ENCODE measurements at regions not wholly inside any gene's neighbourhood (a gene's known extent, or its start where the extent isn't known, plus 50 kb on each side); places are given as distances from the start of the nearest gene placed in this dataset.
"Not testable (repeated sequence)": the region's sequence is repeated elsewhere in the genome, so short reads cannot be mapped to it uniquely, and the experiment has no call there.

GRCh38 chr11:94235772-94236171 lies 68.6 kb upstream of the IZUMO1R start:
- not testable (repeated sequence) for H3K4me3 ChIP-seq (ENCODE audit: low read depth in 1 of 3, low read length in 3 of 3); DNase-seq; H3K27me3 ChIP-seq (ENCODE audit: control insufficient read depth in 3 of 3, insufficient read depth in 3 of 3, low read length in 3 of 3); H3K36me3 ChIP-seq (ENCODE audit: control insufficient read depth in 3 of 3, insufficient read depth in 2 of 3, low read depth in 1 of 3, low read length in 3 of 3); H3K9me3 ChIP-seq (ENCODE audit: control insufficient read depth in 2 of 2, insufficient read depth in 1 of 2, low read depth in 1 of 2, low read length in 1 of 2); H3K27ac ChIP-seq (ENCODE audit: low read depth in 1 of 3, low read length in 2 of 3); FAIRE-seq; H3K4me1 ChIP-seq (ENCODE audit: control insufficient read depth in 3 of 3, insufficient read depth in 2 of 3, low read depth in 1 of 3, low read length in 2 of 3)
- 50 to 76% (median 69%) methylated on average over 1 of the region's 3 CpGs for WGBS, 3 donors

- H3K9me3 ChIP-seq (ENCODE audit: control insufficient read depth in 2 of 2, insufficient read depth in 1 of 2, low read depth in 1 of 2, low read length in 1 of 2); H3K4me3 ChIP-seq (ENCODE audit: low read depth in 1 of 3, low read length in 3 of 3); FAIRE-seq; H3K4me1 ChIP-seq (ENCODE audit: control insufficient read depth in 3 of 3, insufficient read depth in 2 of 3, low read depth in 1 of 3, low read length in 2 of 3); H3K36me3 ChIP-seq (ENCODE audit: control insufficient read depth in 3 of 3, insufficient read depth in 2 of 3, low read depth in 1 of 3, low read length in 3 of 3); H3K27me3 ChIP-seq (ENCODE audit: control insufficient read depth in 3 of 3, insufficient read depth in 3 of 3, low read length in 3 of 3); H3K27ac ChIP-seq (ENCODE audit: low read depth in 1 of 3, low read length in 2 of 3): not testable (repeated sequence)
- DNase-seq = peak in 1 of 2 donors; percentile 4
- 80 to 90% (median 86%) methylated on average over 3 of the region's 4 CpGs for WGBS, 3 donors
Measured at GRCh38 chr11:94236416-94236815, 68.0 kb upstream of the IZUMO1R start.

GRCh38 chr11:94237447-94238153 lies 66.8 kb upstream of the IZUMO1R start:
- not testable (repeated sequence) for H3K36me3 ChIP-seq (ENCODE audit: control insufficient read depth in 3 of 3, insufficient read depth in 2 of 3, low read depth in 1 of 3, low read length in 3 of 3); H3K4me1 ChIP-seq (ENCODE audit: control insufficient read depth in 3 of 3, insufficient read depth in 2 of 3, low read depth in 1 of 3, low read length in 2 of 3); FAIRE-seq; H3K27ac ChIP-seq (ENCODE audit: low read depth in 1 of 3, low read length in 2 of 3); H3K4me3 ChIP-seq (ENCODE audit: low read depth in 1 of 3, low read length in 3 of 3); H3K9me3 ChIP-seq (ENCODE audit: control insufficient read depth in 2 of 2, insufficient read depth in 1 of 2, low read depth in 1 of 2, low read length in 1 of 2); H3K27me3 ChIP-seq (ENCODE audit: control insufficient read depth in 3 of 3, insufficient read depth in 3 of 3, low read length in 3 of 3)
- DNase-seq = peak in 1 of 2 donors; percentile 2
- 75 to 81% (median 78%) methylated on average over 17 to 18 of the region's 18 CpGs for WGBS, 3 donors

GRCh38 chr11:94238154-94238735 lies 66.1 kb upstream of the IZUMO1R start:
- WGBS, 3 donors = 94 to 95% (median 94%) methylated on average over 23 to 24 of the region's 24 CpGs
- DNase-seq = peak in 1 of 2 donors; percentile 11
- H3K9me3 ChIP-seq (ENCODE audit: control insufficient read depth in 2 of 2, insufficient read depth in 1 of 2, low read depth in 1 of 2, low read length in 1 of 2); H3K36me3 ChIP-seq (ENCODE audit: control insufficient read depth in 3 of 3, insufficient read depth in 2 of 3, low read depth in 1 of 3, low read length in 3 of 3); H3K27ac ChIP-seq (ENCODE audit: low read depth in 1 of 3, low read length in 2 of 3); H3K27me3 ChIP-seq (ENCODE audit: control insufficient read depth in 3 of 3, insufficient read depth in 3 of 3, low read length in 3 of 3); FAIRE-seq; H3K4me3 ChIP-seq (ENCODE audit: low read depth in 1 of 3, low read length in 3 of 3); H3K4me1 ChIP-seq (ENCODE audit: control insufficient read depth in 3 of 3, insufficient read depth in 2 of 3, low read depth in 1 of 3, low read length in 2 of 3): not testable (repeated sequence)

- DNase-seq; H3K36me3 ChIP-seq (ENCODE audit: control insufficient read depth in 3 of 3, insufficient read depth in 2 of 3, low read depth in 1 of 3, low read length in 3 of 3); H3K4me3 ChIP-seq (ENCODE audit: low read depth in 1 of 3, low read length in 3 of 3); FAIRE-seq; H3K27ac ChIP-seq (ENCODE audit: low read depth in 1 of 3, low read length in 2 of 3); H3K9me3 ChIP-seq (ENCODE audit: control insufficient read depth in 2 of 2, insufficient read depth in 1 of 2, low read depth in 1 of 2, low read length in 1 of 2); H3K4me1 ChIP-seq (ENCODE audit: control insufficient read depth in 3 of 3, insufficient read depth in 2 of 3, low read depth in 1 of 3, low read length in 2 of 3); H3K27me3 ChIP-seq (ENCODE audit: control insufficient read depth in 3 of 3, insufficient read depth in 3 of 3, low read length in 3 of 3): not testable (repeated sequence)
Measured at GRCh38 chr11:94238774-94239173, 65.6 kb upstream of the IZUMO1R start.

GRCh38 chr11:94241896-94242295 lies 62.5 kb upstream of the IZUMO1R start:
- Histone ChIP-seq H3K4me1 (ENCODE audit: control insufficient read depth in 3 of 3, insufficient read depth in 2 of 3, low read depth in 1 of 3, low read length in 2 of 3) (no peaks in the 10 kb centered on the region), H3K36me3 (ENCODE audit: control insufficient read depth in 3 of 3, insufficient read depth in 2 of 3, low read depth in 1 of 3, low read length in 3 of 3) (no peaks in the 10 kb centered on the region), H3K27ac (ENCODE audit: low read depth in 1 of 3, low read length in 2 of 3) (no peak overlapping the region), H3K4me3 (ENCODE audit: low read depth in 1 of 3, low read length in 3 of 3) (no peak overlapping the region), H3K27me3 (ENCODE audit: control insufficient read depth in 3 of 3, insufficient read depth in 3 of 3, low read length in 3 of 3) (no peaks in the 10 kb centered on the region), H3K9me3 (ENCODE audit: control insufficient read depth in 2 of 2, insufficient read depth in 1 of 2, low read depth in 1 of 2, low read length in 1 of 2) (peaks cover 0 to 9% of the 10 kb centered on the region in 2 donors)
- no peak for FAIRE-seq
- no peak for DNase-seq
- WGBS, 3 donors = 45 to 63% (median 50%) methylated on average over 2 of the region's 2 CpGs

- no peaks in the 10 kb centered on the region for H3K4me1 ChIP-seq (ENCODE audit: control insufficient read depth in 3 of 3, insufficient read depth in 2 of 3, low read depth in 1 of 3, low read length in 2 of 3)
- WGBS, 3 donors = 44 to 69% (median 65%) methylated on average over 4 of the region's 4 CpGs
- DNase-seq (no peak), FAIRE-seq (no peak)
- H3K27me3 ChIP-seq (ENCODE audit: control insufficient read depth in 3 of 3, insufficient read depth in 3 of 3, low read length in 3 of 3) = no peaks in the 10 kb centered on the region
- peaks cover 0 to 9% of the 10 kb centered on the region in 2 donors for H3K9me3 ChIP-seq (ENCODE audit: control insufficient read depth in 2 of 2, insufficient read depth in 1 of 2, low read depth in 1 of 2, low read length in 1 of 2)
- H3K36me3 ChIP-seq (ENCODE audit: control insufficient read depth in 3 of 3, insufficient read depth in 2 of 3, low read depth in 1 of 3, low read length in 3 of 3) = no peaks in the 10 kb centered on the region
- no peak overlapping the region for H3K4me3 ChIP-seq (ENCODE audit: low read depth in 1 of 3, low read length in 3 of 3)
- H3K27ac ChIP-seq (ENCODE audit: low read depth in 1 of 3, low read length in 2 of 3) = no peak overlapping the region
Measured at GRCh38 chr11:94243571-94244515, 60.5 kb upstream of the IZUMO1R start.

GRCh38 chr11:94245121-94245520 lies 59.3 kb upstream of the IZUMO1R start:
- no peak overlapping the region for H3K4me3 ChIP-seq (ENCODE audit: low read depth in 1 of 3, low read length in 3 of 3)
- FAIRE-seq (no peak), DNase-seq (no peak)
- H3K9me3 ChIP-seq (ENCODE audit: control insufficient read depth in 2 of 2, insufficient read depth in 1 of 2, low read depth in 1 of 2, low read length in 1 of 2) = peaks cover 0 to 9% of the 10 kb centered on the region in 2 donors
- H3K27me3 ChIP-seq (ENCODE audit: control insufficient read depth in 3 of 3, insufficient read depth in 3 of 3, low read length in 3 of 3) = no peaks in the 10 kb centered on the region
- no peak overlapping the region for H3K27ac ChIP-seq (ENCODE audit: low read depth in 1 of 3, low read length in 2 of 3)
- no peaks in the 10 kb centered on the region for H3K36me3 ChIP-seq (ENCODE audit: control insufficient read depth in 3 of 3, insufficient read depth in 2 of 3, low read depth in 1 of 3, low read length in 3 of 3)
- H3K4me1 ChIP-seq (ENCODE audit: control insufficient read depth in 3 of 3, insufficient read depth in 2 of 3, low read depth in 1 of 3, low read length in 2 of 3) = no peaks in the 10 kb centered on the region

Data from small intestine (tissue), 7 donors.